IMR-90 (cell line): ENCODE measurements at regions not wholly inside any gene's neighbourhood (a gene's known extent, or its start where the extent isn't known, plus 50 kb on each side); places are given as distances from the start of the nearest gene placed in this dataset.

Experiments
- ATAC-seq: fragments of 200-7000 bp; cut with Tn5 transposase; 2 replicates; pipeline ENCODE4 v1.9.1; 2020; ENCODE audit warnings: low read depth, mild to moderate bottlenecking, moderate library complexity
- BruUV-seq: library from RNA; stranded (reverse); fragments of 400-500 nt; replicated peaks from 2 replicates; lab custom pipeline; 2021; lab: Mats Ljungman, UMichigan
- CTCF ChIA-PET: fragments of 300-600 bp; formaldehyde crosslinking; extraction: SDS; loops from one replicate; lab custom pipeline; 2021; ENCODE audit warnings: antibody characterized with exemption; lab: Yijun Ruan, JAX
- POLR2A ChIA-PET: fragments of 300-600 bp; sonication (Branson Sonifier 250); formaldehyde crosslinking; loops from one replicate; lab custom pipeline; 2022; ENCODE audit warnings: antibody characterized with exemption; ENCODE audit not compliant: unreplicated experiment; lab: Charles Lee
- DNase-seq: peaks from one replicate; pipeline ENCODE4 v3.0.0; 2013
- H2AFZ ChIP-seq: replicated peaks from 2 replicates; pipeline ENCODE3; 2013; ENCODE audit warnings: low read length, mild to moderate bottlenecking; ENCODE audit not compliant: poor library complexity
- H2AK5ac ChIP-seq: 2 replicates; pipeline ENCODE4 v1.6.1; 2013; ENCODE audit warnings: low read depth, low read length, inconsistent platforms
- H2AK9ac ChIP-seq: replicated peaks from 2 replicates; pipeline ENCODE3; 2013; ENCODE audit warnings: mild to moderate bottlenecking, low read depth, low read length, moderate library complexity; ENCODE audit not compliant: poor library complexity
- H2BK120ac ChIP-seq: 2 replicates; pipeline ENCODE4 v1.6.1; 2013; ENCODE audit warnings: low read depth, low read length, inconsistent platforms
- H2BK15ac ChIP-seq: 3 replicates; pipeline ENCODE4 v1.6.1; 2013; ENCODE audit warnings: low read depth, low read length, inconsistent platforms
- H2BK20ac ChIP-seq: 2 replicates; pipeline ENCODE4 v1.6.1; 2013; ENCODE audit warnings: low read depth, mild to moderate bottlenecking, inconsistent platforms, low read length, moderate library complexity
- H2BK5ac ChIP-seq: 2 replicates; pipeline ENCODE4 v1.6.1; 2013; ENCODE audit warnings: mild to moderate bottlenecking, low read depth, low read length, inconsistent platforms; ENCODE audit not compliant: poor library complexity, severe bottlenecking
- H3K14ac ChIP-seq: replicated peaks from 2 replicates; pipeline ENCODE4 v1.6.1; 2013; ENCODE audit warnings: low read depth, low read length, inconsistent platforms
- H3K18ac ChIP-seq: 2 replicates; pipeline ENCODE4 v1.6.1; 2013; ENCODE audit warnings: low read depth, low read length, control low read depth
- H3K23ac ChIP-seq: 2 replicates; pipeline ENCODE4 v1.6.1; 2013; ENCODE audit warnings: low read depth, low read length, inconsistent platforms
- H3K27ac ChIP-seq: 2 replicates; pipeline ENCODE4 v1.5.1; 2013; ENCODE audit warnings: mild to moderate bottlenecking, control low read depth, low read length; ENCODE audit not compliant: insufficient read depth
- H3K27me3 ChIP-seq: 2 replicates; pipeline ENCODE4 v1.6.1; 2013; ENCODE audit warnings: low read length; ENCODE audit not compliant: control insufficient read depth, insufficient read depth
- H3K36me3 ChIP-seq: 2 replicates; pipeline ENCODE4 v1.6.1; 2013; ENCODE audit warnings: low read length, mixed read lengths; ENCODE audit not compliant: control insufficient read depth, insufficient read depth
- H3K4ac ChIP-seq: 2 replicates; pipeline ENCODE4 v1.6.1; 2013; ENCODE audit warnings: low read depth, low read length, inconsistent platforms
- H3K4me1 ChIP-seq: 2 replicates; pipeline ENCODE4 v1.6.1; 2013; ENCODE audit warnings: low read length, mixed read lengths; ENCODE audit not compliant: control insufficient read depth, insufficient read depth
- H3K4me2 ChIP-seq: 2 replicates; pipeline ENCODE4 v1.6.1; 2013; ENCODE audit warnings: low read depth, mild to moderate bottlenecking, control low read depth, low read length, moderate library complexity
- H3K4me3 ChIP-seq: 2 replicates; pipeline ENCODE4 v1.5.1; 2013; ENCODE audit warnings: low read depth, mild to moderate bottlenecking, control low read depth, low read length, moderate library complexity; ENCODE audit not compliant: insufficient read depth
- H3K56ac ChIP-seq: 2 replicates; pipeline ENCODE4 v1.6.1; 2013; ENCODE audit warnings: low read length, inconsistent platforms; ENCODE audit not compliant: insufficient read depth; ENCODE audit errors: extremely low read depth
- H3K79me1 ChIP-seq, 2 experiments: 2 replicates each; pipeline ENCODE4 v1.6.1; 2013; ENCODE audit warnings: low read length in 2 of 2, inconsistent platforms in 1 of 2, low read depth in 1 of 2
- H3K9ac ChIP-seq: 2 replicates; pipeline ENCODE4 v1.6.1; 2013; ENCODE audit warnings: low read depth, low read length, control low read depth
- H3K9me1 ChIP-seq: 2 replicates; pipeline ENCODE4 v1.6.1; 2013; ENCODE audit warnings: low read length, inconsistent platforms; ENCODE audit not compliant: insufficient read depth
- H3K9me3 ChIP-seq: 2 replicates; pipeline ENCODE4 v1.6.1; 2013; ENCODE audit warnings: low read length; ENCODE audit not compliant: control insufficient read depth, insufficient read depth
- H4K20me1 ChIP-seq: 2 replicates; pipeline ENCODE4 v1.6.1; 2013; ENCODE audit warnings: low read length, inconsistent platforms; ENCODE audit not compliant: insufficient read depth
- H4K5ac ChIP-seq: 2 replicates; pipeline ENCODE4 v1.6.1; 2013; ENCODE audit warnings: mild to moderate bottlenecking, low read depth, low read length, control low read depth
- H4K8ac ChIP-seq, 2 experiments: 2 replicates each; pipeline ENCODE4 v1.6.1; 2013; ENCODE audit warnings: low read depth in 2 of 2, low read length in 2 of 2, control low read depth in 1 of 2, inconsistent platforms in 1 of 2
- H4K91ac ChIP-seq: 2 replicates; pipeline ENCODE4 v1.6.1; 2013; ENCODE audit warnings: low read depth, low read length, inconsistent platforms; ENCODE audit not compliant: insufficient read depth
- BHLHE40 ChIP-seq: fragments of 150-350 bp; IDR thresholded peaks from 2 replicates; pipeline ENCODE4 v1.6.1; 2016; ENCODE audit warnings: mild to moderate bottlenecking, low read depth, low read length
- CHD1 ChIP-seq: IDR thresholded peaks from 2 replicates; pipeline ENCODE4 v1.6.1; 2012; ENCODE audit warnings: low read depth, low read length, improper control_type of control experiment
- FOS ChIP-seq: fragments of 150-350 bp; IDR thresholded peaks from 2 replicates; pipeline ENCODE4 v1.6.1; 2016; ENCODE audit warnings: low read depth, low read length
- MAFK ChIP-seq: IDR thresholded peaks from 2 replicates; pipeline ENCODE4 v1.6.1; 2012; ENCODE audit warnings: low read depth, low read length, improper control_type of control experiment
- MXI1 ChIP-seq: IDR thresholded peaks from 2 replicates; pipeline ENCODE4 v1.6.1; 2012; ENCODE audit warnings: low read depth, mild to moderate bottlenecking, low read length, moderate library complexity, borderline replicate concordance
- NFE2L2 ChIP-seq: fragments of 150-350 bp; IDR thresholded peaks from 2 replicates; pipeline ENCODE4 v1.6.1; 2016; ENCODE audit warnings: low read depth, mild to moderate bottlenecking, low read length
- RFX5 ChIP-seq: IDR thresholded peaks from 2 replicates; pipeline ENCODE4 v1.8.0; 2012; ENCODE audit warnings: low read depth, mild to moderate bottlenecking, low read length, moderate library complexity
- SMC3 ChIP-seq: fragments of 150-350 bp; IDR thresholded peaks from 2 replicates; pipeline ENCODE4 v1.6.1; 2016; ENCODE audit warnings: low read depth, mild to moderate bottlenecking, antibody characterized with exemption, low read length, moderate library complexity
- WGBS, 2 experiments: methylation state at CpG; one replicate each; pipeline versions ENCODE4 v1.1.5 to v1.1.7; 2013; ENCODE audit warnings: missing lambda C conversion rate in 2 of 2; ENCODE audit not compliant: insufficient read length in 1 of 2; ENCODE audit errors: extremely low coverage in 2 of 2; 5-methylcytosine and 5-hydroxymethylcytosine counted together
- dilution Hi-C: fragments of 300-500 bp; cut with HindIII; formaldehyde crosslinking; loops from one replicate; pipeline ENCODE4 v1.14.3; 2018; ENCODE audit warnings: low sequenced_read_pairs; ENCODE audit not compliant: unreplicated experiment
- in situ Hi-C: fragments of 300-500 bp; cut with MboI; formaldehyde crosslinking; loops from 3 replicates; pipeline ENCODE4 v1.14.3; 2019; ENCODE audit warnings: low sequenced_read_pairs, inconsistent platforms, mixed read lengths
- intact Hi-C: fragments of 100-400 bp; cut with micrococcal nuclease; formaldehyde crosslinking; loops from 2 replicates; pipeline ENCODE4 v1.10.0; 2022
- TF ChIP-seq, protein P1 (sequence below): conservative IDR thresholded peaks from 2 replicates; pipeline ENCODE4 v1.5.1; 2012; ENCODE audit warnings: mild to moderate bottlenecking, low read depth, low read length, improper control_type of control experiment

DNA sequence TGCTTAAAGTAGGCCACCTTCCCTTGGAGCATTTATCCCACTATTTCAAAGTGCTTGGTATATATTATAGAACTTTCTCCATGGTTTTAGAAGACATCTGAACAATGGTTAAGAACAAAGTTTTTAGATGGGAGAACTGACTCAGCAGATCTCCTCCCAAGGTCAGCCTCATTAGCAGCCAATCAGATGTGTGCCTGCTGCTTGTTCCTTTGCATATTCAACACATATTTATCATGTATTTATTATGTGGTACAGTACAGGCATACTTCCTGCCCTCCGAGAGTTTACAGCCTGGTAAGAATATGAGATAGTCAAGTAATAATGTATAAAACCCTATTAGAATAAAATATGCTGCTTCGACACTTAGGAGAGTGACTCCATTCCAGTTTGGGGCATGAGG is 120.1 kb upstream of the NRP1 start:
- Histone ChIP-seq H4K20me1 (no peaks in the 10 kb centered on the region), H2BK5ac (no peak overlapping the region), H2AFZ (no peak overlapping the region), H4K91ac (no peak overlapping the region), H3K27ac (no peak overlapping the region), H3K23ac (no peak overlapping the region), H2BK15ac (no peak overlapping the region), H4K8ac (no peak overlapping the region), H3K4me1 (0 out of 2 replicates have a peak, but pooled peaks cover under 1% of the 10 kb centered on the region), H2BK120ac (no peak overlapping the region), H3K4me3 (no peak overlapping the region), H3K56ac (no peak overlapping the region), H3K4me2 (no peak overlapping the region), H3K4ac (no peak overlapping the region), H2AK9ac (no peak overlapping the region), H4K5ac (no peak overlapping the region), H3K9me1 (no peaks in the 10 kb centered on the region; the same call in 1 of the 2 replicates), H3K9me3 (0 out of 2 replicates have a peak, but pooled peaks cover 3% of the 10 kb centered on the region), H3K14ac (no peak overlapping the region), H2BK20ac (no peak overlapping the region), H3K79me1 (no peaks in the 10 kb centered on the region), H2AK5ac (no peak overlapping the region), H3K18ac (no peak overlapping the region), H3K9ac (no peak overlapping the region), H3K27me3 (no peaks in the 10 kb centered on the region), H3K36me3 (no peaks in the 10 kb centered on the region)
- no CpG with 5 or more reads among the region's 2 CpGs for WGBS, 2 experiments
- dilution Hi-C loops: no loop called here
- ChIA-PET POLR2A (no interaction called here), CTCF (no interaction called here)
- intact Hi-C loops: no loop called here
- BruUV-seq: no TSS peak
- DNase-seq (no peak), ATAC-seq (no peak)
- TF ChIP-seq NFE2L2 (no peak), CHD1 (no peak), FOS (no peak), RFX5 (no peak), MAFK (no peak), SMC3 (no peak), MXI1 (no peak), BHLHE40 (no peak)
- TF ChIP-seq, protein P1, sequence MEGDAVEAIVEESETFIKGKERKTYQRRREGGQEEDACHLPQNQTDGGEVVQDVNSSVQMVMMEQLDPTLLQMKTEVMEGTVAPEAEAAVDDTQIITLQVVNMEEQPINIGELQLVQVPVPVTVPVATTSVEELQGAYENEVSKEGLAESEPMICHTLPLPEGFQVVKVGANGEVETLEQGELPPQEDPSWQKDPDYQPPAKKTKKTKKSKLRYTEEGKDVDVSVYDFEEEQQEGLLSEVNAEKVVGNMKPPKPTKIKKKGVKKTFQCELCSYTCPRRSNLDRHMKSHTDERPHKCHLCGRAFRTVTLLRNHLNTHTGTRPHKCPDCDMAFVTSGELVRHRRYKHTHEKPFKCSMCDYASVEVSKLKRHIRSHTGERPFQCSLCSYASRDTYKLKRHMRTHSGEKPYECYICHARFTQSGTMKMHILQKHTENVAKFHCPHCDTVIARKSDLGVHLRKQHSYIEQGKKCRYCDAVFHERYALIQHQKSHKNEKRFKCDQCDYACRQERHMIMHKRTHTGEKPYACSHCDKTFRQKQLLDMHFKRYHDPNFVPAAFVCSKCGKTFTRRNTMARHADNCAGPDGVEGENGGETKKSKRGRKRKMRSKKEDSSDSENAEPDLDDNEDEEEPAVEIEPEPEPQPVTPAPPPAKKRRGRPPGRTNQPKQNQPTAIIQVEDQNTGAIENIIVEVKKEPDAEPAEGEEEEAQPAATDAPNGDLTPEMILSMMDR: no peak
- in situ Hi-C loops: no loop called here
